Gastroesophageal sphincter (tissue), 4 donors: ENCODE measurements at regions not wholly inside any gene's neighbourhood (a gene's known extent, or its start where the extent isn't known, plus 50 kb on each side); places are given as distances from the start of the nearest gene placed in this dataset.
"Not testable (repeated sequence)": the region's sequence is repeated elsewhere in the genome, so short reads cannot be mapped to it uniquely, and the experiment has no call there.

Source experiments
- ATAC-seq: fragments of 150-250 bp; one replicate; pipeline ENCODE4 v1.9.1; 2016; ENCODE audit warnings: mild to moderate bottlenecking, moderate library complexity
- H3K27ac ChIP-seq, 4 donors: fragments of 200-600 bp; sonication (generic) in 3 of 4; 1 replicate in 3 of 4; 2 replicates in 1 of 4; pipeline ENCODE4 v1.5.1; 2016 to 2019
- H3K27me3 ChIP-seq: fragments of 200-600 bp; sonication (generic); one replicate; pipeline ENCODE4 v1.5.1; 2019
- H3K36me3 ChIP-seq, 2 donors: fragments of 200-600 bp; sonication (generic); one replicate each; pipeline ENCODE4 v1.5.1; 2019; ENCODE audit warnings: control low read depth in 1 of 2
- H3K4me1 ChIP-seq, 3 donors: fragments of 200-600 bp; sonication (generic); 1 replicate in 2 of 3; 2 replicates in 1 of 3; pipeline ENCODE4 v1.5.1; 2016 to 2019; ENCODE audit warnings: control low read depth in 2 of 3
- H3K4me3 ChIP-seq, 2 donors: fragments of 200-600 bp; sonication (generic); one replicate each; pipeline ENCODE4 v1.5.1; 2019; ENCODE audit warnings: mild to moderate bottlenecking in 1 of 2, moderate library complexity in 1 of 2
- H3K9me3 ChIP-seq, 3 donors: fragments of 200-600 bp; sonication (generic); one replicate each; pipeline ENCODE4 v1.5.1; 2017 to 2019; ENCODE audit warnings: control low read depth in 2 of 3
- CTCF ChIP-seq, 4 experiments: fragments of 200-600 bp in 2 of 4; fragments of 450-650 bp in 2 of 4; sonication (generic) in 1 of 4; IDR thresholded peaks; one replicate each; pipeline ENCODE4 v1.5.1; 2017 to 2019; ENCODE audit warnings: antibody characterized with exemption in 4 of 4, mild to moderate bottlenecking in 2 of 4, moderate library complexity in 2 of 4
- EP300 ChIP-seq: sonication (generic); formaldehyde crosslinking; IDR thresholded peaks from one replicate; pipeline ENCODE4 v1.6.1; 2017; ENCODE audit warnings: antibody characterized with exemption, mild to moderate bottlenecking
- POLR2A ChIP-seq, 2 donors: fragments of 450-650 bp; IDR thresholded peaks; one replicate each; pipeline ENCODE4 v1.6.1; 2017; ENCODE audit warnings: antibody characterized with exemption in 2 of 2, mild to moderate bottlenecking in 2 of 2, moderate library complexity in 1 of 2
- POLR2AphosphoS5 ChIP-seq: sonication (generic); formaldehyde crosslinking; IDR thresholded peaks from one replicate; pipeline ENCODE4 v1.6.1; 2017; ENCODE audit warnings: antibody characterized with exemption
- WGBS, 2 donors: methylation state at CpG; one replicate each; pipeline ENCODE4 v1.1.5; 2018; ENCODE audit warnings: low coverage in 1 of 2; 5-methylcytosine and 5-hydroxymethylcytosine counted together

GRCh38 chr13:95418946-95419345, 117.7 kb upstream of the ABCC4 start:
- ATAC-seq = no peak
- Histone ChIP-seq H3K27ac (no peak overlapping the region), H3K4me1 (no peaks in the 10 kb centered on the region), H3K36me3 (no peaks in the 10 kb centered on the region), H3K27me3 (peaks cover 11% of the 10 kb centered on the region), H3K4me3 (no peak overlapping the region), H3K9me3 (peaks cover 0 to 10% (median 0%) of the 10 kb centered on the region in 3 donors)
- 0 to 28% methylated on average over 1 to 3 of the region's 4 CpGs for WGBS, 2 donors
- no peak for TF ChIP-seq POLR2AphosphoS5
- TF ChIP-seq CTCF (IDR thresholded peaks at IDR 0.05) = no peak
- no peak for TF ChIP-seq EP300
- no peak for TF ChIP-seq POLR2A (IDR thresholded peaks at IDR 0.05)

- H3K4me3 ChIP-seq = no peak overlapping the region
- ATAC-seq = no peak
- 46 to 76% methylated on average over 2 to 8 of the region's 8 CpGs for WGBS, 2 donors
- H3K27ac ChIP-seq = no peak overlapping the region
- no peaks in the 10 kb centered on the region for H3K4me1 ChIP-seq
- TF ChIP-seq POLR2A (IDR thresholded peaks at IDR 0.05) (no peak), POLR2AphosphoS5 (no peak), CTCF (IDR thresholded peaks at IDR 0.05) (no peak), EP300 (no peak)
- H3K9me3 ChIP-seq = peaks cover 0 to 6% (median 0%) of the 10 kb centered on the region in 3 donors
- H3K27me3 ChIP-seq = peaks cover 11% of the 10 kb centered on the region
- H3K36me3 ChIP-seq = no peaks in the 10 kb centered on the region
Observed at GRCh38 chr13:95420501-95420900, 119.2 kb upstream of the ABCC4 start.

GRCh38 chr13:95426631-95427030, 125.4 kb upstream of the ABCC4 start:
- H3K27me3 ChIP-seq = no peaks in the 10 kb centered on the region
- TF ChIP-seq EP300 = no peak
- no peak for TF ChIP-seq CTCF (IDR thresholded peaks at IDR 0.05)
- TF ChIP-seq POLR2AphosphoS5 = no peak
- WGBS, 2 donors = 91 to 92% methylated on average over 3 to 6 of the region's 6 CpGs
- no peak overlapping the region for H3K27ac ChIP-seq
- H3K36me3 ChIP-seq = no peaks in the 10 kb centered on the region
- H3K9me3 ChIP-seq = no peaks in the 10 kb centered on the region
- no peak overlapping the region for H3K4me3 ChIP-seq
- no peaks in the 10 kb centered on the region for H3K4me1 ChIP-seq
- no peak for ATAC-seq

GRCh38 chr13:95430525-95430924, 122.0 kb upstream of the CLDN10 start:
- not testable (repeated sequence) for H3K36me3 ChIP-seq, H3K4me1 ChIP-seq, H3K27me3 ChIP-seq, H3K9me3 ChIP-seq, H3K27ac ChIP-seq, ATAC-seq, H3K4me3 ChIP-seq
- WGBS, 2 donors = 60 to 83% methylated on average over 4 to 6 of the region's 6 CpGs

- Histone ChIP-seq H3K4me1 (no peaks in the 10 kb centered on the region), H3K27ac (no peak overlapping the region), H3K9me3 (no peaks in the 10 kb centered on the region), H3K4me3 (no peak overlapping the region), H3K27me3 (no peaks in the 10 kb centered on the region), H3K36me3 (no peaks in the 10 kb centered on the region)
- no peak for ATAC-seq
- no peak for TF ChIP-seq POLR2AphosphoS5
- TF ChIP-seq EP300 = no peak
- no peak for TF ChIP-seq POLR2A (IDR thresholded peaks at IDR 0.05)
- TF ChIP-seq CTCF (IDR thresholded peaks at IDR 0.05) = no peak
- 75 to 90% methylated on average over 3 to 4 of the region's 4 CpGs for WGBS, 2 donors
Observed at GRCh38 chr13:95432141-95432540, 120.4 kb upstream of the CLDN10 start.

- H3K27me3 ChIP-seq = no peaks in the 10 kb centered on the region
- no peak overlapping the region for H3K27ac ChIP-seq
- 86 to 90% methylated on average over 8 to 16 of the region's 21 CpGs for WGBS, 2 donors
- H3K4me1 ChIP-seq = no peaks in the 10 kb centered on the region
- H3K36me3 ChIP-seq = no peaks in the 10 kb centered on the region
- no peak overlapping the region for H3K4me3 ChIP-seq
- TF ChIP-seq CTCF (IDR thresholded peaks at IDR 0.05) (no peak), POLR2AphosphoS5 (no peak), EP300 (no peak), POLR2A (IDR thresholded peaks at IDR 0.05) (no peak)
- ATAC-seq = no peak
- H3K9me3 ChIP-seq = no peaks in the 10 kb centered on the region
Observed at GRCh38 chr13:95433537-95433936, 119.0 kb upstream of the CLDN10 start.
